ENCODE measurements at regions not wholly inside any gene's neighbourhood (a gene's known extent, or its start where the extent isn't known, plus 50 kb on each side); places are given as distances from the start of the nearest gene placed in this dataset.
"Not testable (repeated sequence)": the region's sequence is repeated elsewhere in the genome, so short reads cannot be mapped to it uniquely, and the experiment has no call there.

- Mint-ChIP-seq H3K4me1 (no peaks in the 10 kb centered on the region), H3K36me3 (no peaks in the 10 kb centered on the region), H3K4me3 (no peak overlapping the region), H3K9me3 (peaks cover 16% of the 10 kb centered on the region), H3K27ac (no peak overlapping the region)
- ATAC-seq, result no peak
- no peak for DNase-seq (ENCODE audit: low spot score in 2 of 2)
These were observed 64.0 kb downstream of the TBR1 start for GRCh38 chr2:161480123-161480522.

GRCh38 chr2:161481619-161482018, 65.5 kb downstream of the TBR1 start:
- Mint-ChIP-seq H3K4me3 (no peak overlapping the region), H3K9me3 (peaks cover 16% of the 10 kb centered on the region), H3K4me1 (no peaks in the 10 kb centered on the region), H3K36me3 (no peaks in the 10 kb centered on the region), H3K27ac (no peak overlapping the region)
- DNase-seq (ENCODE audit: low spot score in 2 of 2) (no peak), ATAC-seq (no peak)

GRCh38 chr2:161484061-161484460, 68.0 kb downstream of the TBR1 start:
- peaks cover 19% of the 10 kb centered on the region for H3K9me3 Mint-ChIP-seq
- no peak for ATAC-seq

GRCh38 chr2:161486111-161486510, 70.0 kb downstream of the TBR1 start:
- H3K36me3 Mint-ChIP-seq, result no peaks in the 10 kb centered on the region
- peaks cover 13% of the 10 kb centered on the region for H3K9me3 Mint-ChIP-seq

More at GRCh38 chr2:161484061-161484460, 68.0 kb downstream of the TBR1 start:
- no peaks in the 10 kb centered on the region for H3K36me3 Mint-ChIP-seq
- H3K4me1 Mint-ChIP-seq, result no peaks in the 10 kb centered on the region
- H3K4me3 Mint-ChIP-seq, result no peak overlapping the region
- DNase-seq (ENCODE audit: low spot score in 2 of 2), result no peak
- H3K27ac Mint-ChIP-seq, result no peak overlapping the region

GRCh38 chr2:161488131-161488699, 72.1 kb downstream of the TBR1 start:
- DNase-seq (ENCODE audit: low spot score in 2 of 2) (no peak), ATAC-seq (no peak)
- Mint-ChIP-seq H3K36me3 (no peaks in the 10 kb centered on the region), H3K4me3 (no peak overlapping the region), H3K27ac (no peak overlapping the region), H3K4me1 (no peaks in the 10 kb centered on the region), H3K9me3 (peaks cover 3% of the 10 kb centered on the region)

More at GRCh38 chr2:161486111-161486510, 70.0 kb downstream of the TBR1 start:
- DNase-seq (ENCODE audit: low spot score in 2 of 2) (no peak), ATAC-seq (no peak)
- Mint-ChIP-seq H3K4me3 (no peak overlapping the region), H3K27ac (no peak overlapping the region), H3K4me1 (no peaks in the 10 kb centered on the region)

GRCh38 chr2:161488879-161489278, 72.8 kb downstream of the TBR1 start:
- no peaks in the 10 kb centered on the region for H3K36me3 Mint-ChIP-seq
- ATAC-seq, result no peak
- DNase-seq (ENCODE audit: low spot score in 2 of 2), result no peak
- peaks cover 3% of the 10 kb centered on the region for H3K9me3 Mint-ChIP-seq
- H3K27ac Mint-ChIP-seq, result no peak overlapping the region
- H3K4me1 Mint-ChIP-seq, result no peaks in the 10 kb centered on the region
- H3K4me3 Mint-ChIP-seq, result no peak overlapping the region

GRCh38 chr2:161500892-161501610, 85.0 kb downstream of the TBR1 start:
- not testable (repeated sequence) for H3K27ac Mint-ChIP-seq; DNase-seq (ENCODE audit: low spot score in 2 of 2); H3K36me3 Mint-ChIP-seq; H3K4me1 Mint-ChIP-seq; H3K9me3 Mint-ChIP-seq
- ATAC-seq, result peak; percentile 49
- H3K4me3 Mint-ChIP-seq, result peak overlapping the region; percentile 65

- not testable (repeated sequence) for H3K4me3 Mint-ChIP-seq; H3K27ac Mint-ChIP-seq; H3K9me3 Mint-ChIP-seq; DNase-seq (ENCODE audit: low spot score in 2 of 2); H3K4me1 Mint-ChIP-seq; H3K36me3 Mint-ChIP-seq
- ATAC-seq, result peak; percentile 67
These were observed 86.2 kb downstream of the TBR1 start for GRCh38 chr2:161502279-161502678.

GRCh38 chr2:161504628-161505289, 88.7 kb downstream of the TBR1 start:
- not testable (repeated sequence) for H3K36me3 Mint-ChIP-seq; DNase-seq (ENCODE audit: low spot score in 2 of 2); H3K4me1 Mint-ChIP-seq; H3K27ac Mint-ChIP-seq; ATAC-seq; H3K4me3 Mint-ChIP-seq; H3K9me3 Mint-ChIP-seq

- H3K36me3 Mint-ChIP-seq; H3K4me3 Mint-ChIP-seq; H3K9me3 Mint-ChIP-seq; ATAC-seq; H3K4me1 Mint-ChIP-seq; DNase-seq (ENCODE audit: low spot score in 2 of 2); H3K27ac Mint-ChIP-seq: not testable (repeated sequence)
These were observed 89.4 kb downstream of the TBR1 start for GRCh38 chr2:161505466-161505865.

GRCh38 chr2:161513295-161514032, 97.4 kb downstream of the TBR1 start:
- DNase-seq (ENCODE audit: low spot score in 2 of 2); H3K27ac Mint-ChIP-seq; H3K9me3 Mint-ChIP-seq; H3K4me3 Mint-ChIP-seq; H3K36me3 Mint-ChIP-seq; H3K4me1 Mint-ChIP-seq; ATAC-seq: not testable (repeated sequence)

GRCh38 chr2:161522796-161523195, 101.4 kb upstream of the SLC4A10 start:
- ATAC-seq (no peak), DNase-seq (ENCODE audit: low spot score in 2 of 2) (no peak)
- Mint-ChIP-seq H3K9me3 (peaks cover 19% of the 10 kb centered on the region), H3K4me1 (no peaks in the 10 kb centered on the region), H3K36me3 (no peaks in the 10 kb centered on the region), H3K4me3 (no peak overlapping the region), H3K27ac (no peak overlapping the region)

GRCh38 chr2:161533218-161533617, 91.0 kb upstream of the SLC4A10 start:
- no peaks in the 10 kb centered on the region for H3K36me3 Mint-ChIP-seq
- DNase-seq (ENCODE audit: low spot score in 2 of 2) (no peak), ATAC-seq (peak; percentile 28)
- no peaks in the 10 kb centered on the region for H3K4me1 Mint-ChIP-seq
- no peak overlapping the region for H3K27ac Mint-ChIP-seq
- H3K9me3 Mint-ChIP-seq, result peaks cover 9% of the 10 kb centered on the region
- no peak overlapping the region for H3K4me3 Mint-ChIP-seq

GRCh38 chr2:161546635-161547034, 77.6 kb upstream of the SLC4A10 start:
- Mint-ChIP-seq H3K4me3 (no peak overlapping the region), H3K27ac (no peak overlapping the region), H3K9me3 (no peaks in the 10 kb centered on the region), H3K4me1 (no peaks in the 10 kb centered on the region), H3K36me3 (no peaks in the 10 kb centered on the region)
- ATAC-seq (no peak), DNase-seq (ENCODE audit: low spot score in 2 of 2) (no peak)

GRCh38 chr2:161547130-161547529, 77.1 kb upstream of the SLC4A10 start:
- Mint-ChIP-seq H3K36me3 (no peaks in the 10 kb centered on the region), H3K9me3 (no peaks in the 10 kb centered on the region), H3K27ac (peak overlapping the region; percentile 58), H3K4me3 (no peak overlapping the region), H3K4me1 (no peaks in the 10 kb centered on the region)
- DNase-seq (ENCODE audit: low spot score in 2 of 2) (no peak), ATAC-seq (no peak)
